GM13976 (cell line): ENCODE measurements at regions not wholly inside any gene's neighbourhood (a gene's known extent, or its start where the extent isn't known, plus 50 kb on each side); places are given as distances from the start of the nearest gene placed in this dataset.
A peak's percentile ranks its signal among the peaks of the same experiment; 100 is the strongest.

ENCODE experiments used
- DNase-seq: peaks from one replicate; pipeline ENCODE4 v3.0.0; 2012; ENCODE audit warnings: low spot score
- in situ Hi-C: fragments of 300-500 bp; cut with MboI; formaldehyde crosslinking; loops from one replicate; pipeline ENCODE4 v1.12.0; 2022; ENCODE audit warnings: low sequenced_read_pairs, mixed read lengths, inconsistent platforms; ENCODE audit not compliant: unreplicated experiment
- TF ChIP-seq, protein P1 (sequence below): IDR thresholded peaks from 2 replicates; pipeline ENCODE4 v1.5.1; 2012; ENCODE audit warnings: borderline replicate concordance, mild to moderate bottlenecking; ENCODE audit not compliant: insufficient read depth; ENCODE audit errors: extremely low read depth, missing control alignments, control extremely low read depth

- DNase-seq = peak; percentile 27
- in situ Hi-C loops = no loop called here
- TF ChIP-seq, protein P1, sequence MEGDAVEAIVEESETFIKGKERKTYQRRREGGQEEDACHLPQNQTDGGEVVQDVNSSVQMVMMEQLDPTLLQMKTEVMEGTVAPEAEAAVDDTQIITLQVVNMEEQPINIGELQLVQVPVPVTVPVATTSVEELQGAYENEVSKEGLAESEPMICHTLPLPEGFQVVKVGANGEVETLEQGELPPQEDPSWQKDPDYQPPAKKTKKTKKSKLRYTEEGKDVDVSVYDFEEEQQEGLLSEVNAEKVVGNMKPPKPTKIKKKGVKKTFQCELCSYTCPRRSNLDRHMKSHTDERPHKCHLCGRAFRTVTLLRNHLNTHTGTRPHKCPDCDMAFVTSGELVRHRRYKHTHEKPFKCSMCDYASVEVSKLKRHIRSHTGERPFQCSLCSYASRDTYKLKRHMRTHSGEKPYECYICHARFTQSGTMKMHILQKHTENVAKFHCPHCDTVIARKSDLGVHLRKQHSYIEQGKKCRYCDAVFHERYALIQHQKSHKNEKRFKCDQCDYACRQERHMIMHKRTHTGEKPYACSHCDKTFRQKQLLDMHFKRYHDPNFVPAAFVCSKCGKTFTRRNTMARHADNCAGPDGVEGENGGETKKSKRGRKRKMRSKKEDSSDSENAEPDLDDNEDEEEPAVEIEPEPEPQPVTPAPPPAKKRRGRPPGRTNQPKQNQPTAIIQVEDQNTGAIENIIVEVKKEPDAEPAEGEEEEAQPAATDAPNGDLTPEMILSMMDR = peak; percentile 60
These were observed 723.4 kb upstream of the MDGA2 start for GRCh38 chr14:48398675-48399282.

GRCh38 chr14:48391661-48392060 is 716.3 kb upstream of the MDGA2 start:
- in situ Hi-C loops = no loop called here
- TF ChIP-seq, protein P1 = no peak
- DNase-seq = no peak

GRCh38 chr14:48390346-48390745 is 714.9 kb upstream of the MDGA2 start:
- TF ChIP-seq, protein P1 = no peak
- no peak for DNase-seq
- in situ Hi-C loops = no loop called here

- in situ Hi-C loops = no loop called here
- no peak for DNase-seq
- TF ChIP-seq, protein P1 = no peak
These were observed 709.4 kb upstream of the MDGA2 start for GRCh38 chr14:48384821-48385220.

- no peak for DNase-seq
- in situ Hi-C loops = no loop called here
- TF ChIP-seq, protein P1 = no peak
These were observed 707.6 kb upstream of the MDGA2 start for GRCh38 chr14:48382961-48383360.

- TF ChIP-seq, protein P1 = no peak
- DNase-seq = no peak
- in situ Hi-C loops = no loop called here
These were observed 703.1 kb upstream of the MDGA2 start for GRCh38 chr14:48378541-48378940.

- no peak for DNase-seq
- in situ Hi-C loops = no loop called here
- TF ChIP-seq, protein P1 = no peak
These were observed 698.6 kb upstream of the MDGA2 start for GRCh38 chr14:48373981-48374380.
